HepG2 (cell line): ENCODE measurements at regions not wholly inside any gene's neighbourhood (a gene's known extent, or its start where the extent isn't known, plus 50 kb on each side); places are given as distances from the start of the nearest gene placed in this dataset.
A peak's percentile ranks its signal among the peaks of the same experiment; 100 is the strongest.
"Not testable (repeated sequence)": the region's sequence is repeated elsewhere in the genome, so short reads cannot be mapped to it uniquely, and the experiment has no call there.

Experiments used
- ATAC-seq: fragments of 200-7000 bp; cut with Tn5 transposase; 3 replicates; pipeline ENCODE4 v1.9.1; 2020; ENCODE audit warnings: mild to moderate bottlenecking, moderate library complexity
- BruUV-seq: library from RNA; stranded (reverse); fragments of 400-500 nt; replicated peaks from 2 replicates; lab custom pipeline; 2021; lab: Mats Ljungman, UMichigan
- CTCF ChIA-PET: fragments of 300-600 bp; formaldehyde crosslinking; extraction: SDS; loops from one replicate; lab custom pipeline; 2021; ENCODE audit warnings: low total read pairs, inconsistent platforms, low intra/inter-chr PET ratio; lab: Yijun Ruan, JAX
- POLR2A ChIA-PET: fragments of 350-600 bp; sonication (Branson Sonifier 250); formaldehyde crosslinking; loops from one replicate; lab custom pipeline; 2020; ENCODE audit warnings: antibody characterized with exemption, inconsistent platforms; lab: Yijun Ruan, JAX
- DNase-seq: peaks from one replicate; pipeline ENCODE4 v3.0.0-alpha.2; 2015; ENCODE audit warnings: low spot score
- FAIRE-seq: peaks from 3 replicates; lab custom pipeline; 2011; peaks lifted over from hg19 to GRCh38; lab: Jason Lieb, UNC
- H2AFZ ChIP-seq: one replicate; pipeline ENCODE4 v1.6.1; 2011; ENCODE audit warnings: low read length, inconsistent platforms
- H3K27ac ChIP-seq: fragments of 300-600 bp; 3 replicates; pipeline ENCODE4 v1.8.0; 2011; ENCODE audit warnings: mixed run types, mild to moderate bottlenecking, mixed read lengths, low read length, inconsistent platforms; ENCODE audit not compliant: insufficient read depth; ENCODE audit errors: extremely low read length
- H3K27me3 ChIP-seq, 2 experiments: fragments of 200-600 bp in 1 of 2; 2 replicates in 1 of 2; 3 replicates in 1 of 2; pipeline versions ENCODE4 v1.6.0 to v1.8.0; 2011; ENCODE audit warnings: low read length in 2 of 2, mild to moderate bottlenecking in 2 of 2, moderate library complexity in 2 of 2, inconsistent platforms in 1 of 2; ENCODE audit not compliant: insufficient read depth in 2 of 2, control insufficient read depth in 1 of 2
- H3K36me3 ChIP-seq, 2 experiments: fragments of 200-600 bp in 1 of 2; replicated peaks in 1 of 2; 2 replicates in 1 of 2; 3 replicates in 1 of 2; pipeline versions ENCODE4 v1.5.1 to v1.8.0; 2011; ENCODE audit warnings: low read length in 2 of 2, inconsistent platforms in 1 of 2; ENCODE audit not compliant: insufficient read depth in 2 of 2, control insufficient read depth in 1 of 2
- H3K4me1 ChIP-seq: 2 replicates; pipeline ENCODE4 v1.5.1; 2012; ENCODE audit warnings: low read length, inconsistent platforms; ENCODE audit not compliant: insufficient read depth
- H3K4me2 ChIP-seq: 2 replicates; pipeline ENCODE4 v1.6.0; 2011; ENCODE audit warnings: low read depth, low read length, inconsistent platforms
- H3K4me3 ChIP-seq, 3 experiments: fragments of 200-600 bp in 1 of 3; sonication (generic), shearing (Covaris generic) in 1 of 3; replicated peaks in 1 of 3; 2 replicates each; pipeline ENCODE4 v1.5.1; 2011 to 2016; ENCODE audit warnings: low read length in 3 of 3, inconsistent platforms in 2 of 3, low read depth in 2 of 3, mild to moderate bottlenecking in 2 of 3, control low read depth in 1 of 3, mixed read lengths in 1 of 3; ENCODE audit not compliant: insufficient read depth in 1 of 3
- H3K79me2 ChIP-seq: one replicate; pipeline ENCODE4 v1.6.1; 2011; ENCODE audit warnings: low read length, inconsistent platforms; ENCODE audit not compliant: insufficient read depth
- H3K9ac ChIP-seq: 2 replicates; pipeline ENCODE4 v1.6.0; 2011; ENCODE audit warnings: mild to moderate bottlenecking, low read depth, low read length, inconsistent platforms; ENCODE audit not compliant: insufficient read depth
- H3K9me3 ChIP-seq: 2 replicates; pipeline ENCODE4 v1.5.1; 2012; ENCODE audit warnings: mild to moderate bottlenecking, low read length
- H4K20me1 ChIP-seq: 2 replicates; pipeline ENCODE4 v1.6.0; 2011; ENCODE audit warnings: inconsistent platforms, mild to moderate bottlenecking, low read length, moderate library complexity; ENCODE audit not compliant: insufficient read depth
- AHR ChIP-seq: IDR thresholded peaks from 2 replicates; pipeline ENCODE4 v1.6.1; 2018; ENCODE audit warnings: missing genetic modification reagents, missing compliant biosample characterization
- ATF4 ChIP-seq, 2 experiments: fragments of 450-650 bp in 1 of 2; sonication (generic) in 1 of 2; formaldehyde crosslinking; IDR thresholded peaks; 2 replicates each; pipeline versions ENCODE4 v1.5.0 to v1.8.0; 2020 to 2022; ENCODE audit warnings: mild to moderate bottlenecking in 1 of 2, missing genetic modification reagents in 1 of 2
- CBX2 ChIP-seq, 2 experiments: fragments of 200-600 bp in 1 of 2; sonication (generic); formaldehyde crosslinking in 1 of 2; IDR thresholded peaks; 2 replicates each; pipeline versions ENCODE4 v1.7.0 to v1.8.1; 2018 to 2022; ENCODE audit warnings: low read depth in 2 of 2, low read length in 1 of 2, mild to moderate bottlenecking in 1 of 2, missing genetic modification reagents in 1 of 2
- CCAR2 ChIP-seq: fragments of 200-400 bp; formaldehyde crosslinking; optimal IDR thresholded peaks from 2 replicates; pipeline ENCODE3; 2018; ENCODE audit warnings: low read depth, mild to moderate bottlenecking, low read length, moderate library complexity
- CCDC6 ChIP-seq: sonication (generic); formaldehyde crosslinking; IDR thresholded peaks from 2 replicates; pipeline ENCODE4 v1.8.1; 2022; ENCODE audit warnings: mild to moderate bottlenecking, missing genetic modification reagents, moderate library complexity
- GFI1 ChIP-seq: sonication (generic); formaldehyde crosslinking; IDR thresholded peaks from 2 replicates; pipeline ENCODE4 v1.5.0; 2020; ENCODE audit warnings: missing genetic modification reagents, mild to moderate bottlenecking, borderline replicate concordance
- HIVEP1 ChIP-seq: sonication (generic); formaldehyde crosslinking; IDR thresholded peaks from 2 replicates; pipeline ENCODE4 v1.4.0; 2020; ENCODE audit warnings: mild to moderate bottlenecking, missing genetic modification reagents
- RFX1 ChIP-seq: fragments of 450-650 bp; IDR thresholded peaks from 2 replicates; pipeline ENCODE4 v1.6.1; 2017
- TBP ChIP-seq: sonication (generic); formaldehyde crosslinking; IDR thresholded peaks from 2 replicates; pipeline ENCODE4 v1.5.0; 2020; ENCODE audit warnings: missing genetic modification reagents
- TFAP4 ChIP-seq: sonication (generic); IDR thresholded peaks from 2 replicates; pipeline ENCODE4 v1.6.1; 2016; ENCODE audit warnings: low read depth, borderline replicate concordance
- TGIF2 ChIP-seq: IDR thresholded peaks from 2 replicates; pipeline ENCODE4 v1.6.1; 2016; ENCODE audit warnings: control low read depth, missing compliant biosample characterization
- ZBTB33 ChIP-seq: sonication (generic); formaldehyde crosslinking; IDR thresholded peaks from 2 replicates; pipeline ENCODE4 v1.4.0; 2020; ENCODE audit warnings: missing genetic modification reagents
- ZBTB38 ChIP-seq: sonication (generic); formaldehyde crosslinking; IDR thresholded peaks from 2 replicates; pipeline ENCODE4 v1.5.1; 2020; ENCODE audit warnings: mild to moderate bottlenecking, missing genetic modification reagents
- ZNF329 ChIP-seq: sonication (generic); formaldehyde crosslinking; IDR thresholded peaks from 2 replicates; pipeline ENCODE4 v1.9.0; 2021; ENCODE audit warnings: low read depth, mild to moderate bottlenecking, missing genetic modification reagents
- ZNF720 ChIP-seq: sonication (generic); formaldehyde crosslinking; IDR thresholded peaks from 2 replicates; pipeline ENCODE4 v1.4.0; 2020; ENCODE audit warnings: missing genetic modification reagents
- WGBS: methylation state at CpG from one replicate; pipeline ENCODE4 v1.1.6; 2017; ENCODE audit warnings: low lambda C conversion rate; 5-methylcytosine and 5-hydroxymethylcytosine counted together
- in situ Hi-C: cut with HindIII; loops from 2 replicates; pipeline ENCODE4 v1.10.0; 2017; ENCODE audit warnings: low pct_unique_long_range_greater_than_20kb; ENCODE audit not compliant: extremely low pct_ligation_motif_present
- intact Hi-C: fragments of 100-400 bp; cut with micrococcal nuclease; formaldehyde crosslinking; loops from one replicate; pipeline ENCODE4 v1.10.0; 2022; ENCODE audit not compliant: unreplicated experiment

GRCh38 chr19:56981440-56981839, 138.3 kb upstream of the USP29 start:
- CTCF ChIA-PET, intact Hi-C loops, FAIRE-seq: not testable (repeated sequence)

GRCh38 chr19:56983171-56983570, 136.6 kb upstream of the USP29 start:
- no peaks in the 10 kb centered on the region for H3K79me2 ChIP-seq
- H3K36me3 ChIP-seq: no peaks in the 10 kb centered on the region
- in situ Hi-C loops: no loop called here
- no peak overlapping the region for H3K27ac ChIP-seq
- intact Hi-C loops: no loop called here
- ChIA-PET CTCF (no interaction called here), POLR2A (no interaction called here)
- no peak overlapping the region for H2AFZ ChIP-seq
- H3K9ac ChIP-seq: no peak overlapping the region
- ATAC-seq (no peak), FAIRE-seq (no peak), DNase-seq (no peak)
- no peak overlapping the region for H3K4me2 ChIP-seq
- H4K20me1 ChIP-seq: no peaks in the 10 kb centered on the region
- H3K4me1 ChIP-seq: peaks cover 44% of the 10 kb centered on the region
- 94% methylated on average over 7 of the region's 7 CpGs for WGBS
- no TSS peak for BruUV-seq
- no peak overlapping the region for H3K4me3 ChIP-seq
- no peaks in the 10 kb centered on the region for H3K9me3 ChIP-seq
- no peaks in the 10 kb centered on the region for H3K27me3 ChIP-seq
- TF ChIP-seq RFX1 (peak; percentile 29; the same call in 1 of the 2 replicates), TFAP4 (no peak), TBP (CRISPR knock-in tag) (no peak), AHR (no peak), CBX2 (IDR thresholded peaks at IDR 0.05; ENCODE audit: low read depth, low read length) (no peak), CBX2 (CRISPR knock-in tag; IDR thresholded peaks at IDR 0.05; ENCODE audit: low read depth) (no peak), ZBTB33 (CRISPR knock-in tag) (peak; percentile 62; the same call in 1 of the 2 replicates), ATF4 (CRISPR knock-in tag; IDR thresholded peaks at IDR 0.05) (peak in 1 of 2 experiments; percentile 62; a peak in 2 of 4 replicates), HIVEP1 (CRISPR knock-in tag) (no peak), CCAR2 (no peak), TGIF2 (no peak), ZNF329 (CRISPR knock-in tag) (no peak), CCDC6 (CRISPR knock-in tag) (no peak), GFI1 (CRISPR knock-in tag) (no peak), ZNF720 (no peak)

More at GRCh38 chr19:56981440-56981839, 138.3 kb upstream of the USP29 start:
- 78% methylated on average over 10 of the region's 10 CpGs for WGBS
- DNase-seq, H3K36me3 ChIP-seq, H3K4me2 ChIP-seq, in situ Hi-C loops, H3K4me3 ChIP-seq: not testable (repeated sequence)
- TF ChIP-seq ZBTB38 (CRISPR knock-in tag): peak; percentile 71; the same call in 1 of the 2 replicates
- TF ChIP-seq, all 625 proteins: peak for 1; not testable (repeated sequence) for 624
- H3K9ac ChIP-seq, H3K79me2 ChIP-seq, H3K27me3 ChIP-seq, ATAC-seq, BruUV-seq, H2AFZ ChIP-seq, H3K27ac ChIP-seq, H4K20me1 ChIP-seq, POLR2A ChIA-PET, H3K9me3 ChIP-seq: not testable (repeated sequence)
- H3K4me1 ChIP-seq: peaks cover 58% of the 10 kb centered on the region
